GM21737 (cell line): ENCODE measurements at regions not wholly inside any gene's neighbourhood (a gene's known extent, or its start where the extent isn't known, plus 50 kb on each side); places are given as distances from the start of the nearest gene placed in this dataset.

Source experiments
- ATAC-seq: cut with Tn5 transposase; IDR thresholded peaks from one replicate; pipeline ENCODE4 v1.9.1; 2021; ENCODE audit warnings: mild to moderate bottlenecking, moderate library complexity; ENCODE audit not compliant: unreplicated experiment

DNA sequence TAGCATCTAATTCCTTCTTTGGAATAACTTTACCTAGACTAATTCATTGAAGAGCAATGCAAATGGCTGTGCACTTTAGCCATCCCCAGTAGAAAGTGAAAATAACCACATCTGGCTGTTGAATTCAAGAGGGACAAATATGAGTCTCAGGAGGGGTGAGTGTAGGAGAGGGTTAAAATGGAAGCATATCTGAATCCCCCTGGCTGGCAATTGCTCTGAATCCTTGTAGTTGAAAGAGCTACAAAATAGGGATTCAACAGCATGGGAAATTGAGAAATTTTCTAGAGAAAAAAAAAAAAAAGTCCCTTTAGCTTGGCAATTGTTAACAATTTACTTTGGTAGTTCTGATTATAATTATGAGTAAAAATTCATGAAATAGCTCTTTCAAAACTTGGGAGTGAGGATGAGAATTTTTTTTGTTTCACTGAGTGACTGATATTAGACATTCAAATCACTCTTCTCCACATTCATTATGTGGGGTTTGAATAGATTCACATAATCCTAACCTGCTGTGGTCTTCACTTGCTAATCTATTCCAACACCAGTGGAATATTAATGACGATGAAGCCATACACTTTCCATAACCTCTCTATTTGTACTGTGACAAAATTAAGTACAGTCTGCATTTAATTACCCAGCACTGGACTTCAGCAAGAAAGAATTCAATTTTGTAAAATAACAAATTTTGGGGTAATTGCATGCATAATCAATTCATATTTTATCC is 569.0 kb upstream of the MCTP2 start:
- no peak for ATAC-seq

- no peak for ATAC-seq
These were observed 569.2 kb upstream of the RGMA start for GRCh38 chr15:93658026-93658816.

- no peak for ATAC-seq
These were observed 567.0 kb upstream of the RGMA start for GRCh38 chr15:93656041-93656440.

DNA sequence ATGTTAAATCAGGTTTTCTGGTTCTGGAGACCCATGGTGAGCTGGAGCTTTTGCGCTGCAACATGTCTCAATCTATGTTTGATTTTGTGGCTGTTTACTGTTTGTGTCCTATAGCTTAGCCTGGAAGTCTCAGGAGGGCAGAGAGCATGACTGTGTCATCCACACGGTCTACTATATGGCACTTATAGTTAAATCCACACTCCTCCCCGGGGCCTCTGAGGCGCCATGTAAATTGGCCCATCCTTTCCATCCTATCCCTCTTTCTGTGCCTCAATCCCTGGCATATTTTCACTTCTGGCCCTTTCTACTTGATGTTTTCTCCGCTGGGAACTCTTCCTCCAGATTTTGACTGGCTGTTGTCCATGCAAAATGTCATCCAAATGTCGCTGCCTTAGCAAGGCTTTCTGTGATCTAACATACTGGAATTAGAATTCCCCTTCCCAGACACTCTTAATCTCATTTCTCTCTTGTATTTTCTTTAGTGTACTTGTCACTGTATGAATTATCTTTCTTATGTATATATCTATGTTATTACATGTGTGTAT is 560.8 kb upstream of the RGMA start:
- no peak for ATAC-seq

GRCh38 chr15:93646193-93646592 is 557.2 kb upstream of the RGMA start:
- ATAC-seq = no peak

GRCh38 chr15:93645594-93645993 is 556.6 kb upstream of the RGMA start:
- ATAC-seq = no peak

DNA sequence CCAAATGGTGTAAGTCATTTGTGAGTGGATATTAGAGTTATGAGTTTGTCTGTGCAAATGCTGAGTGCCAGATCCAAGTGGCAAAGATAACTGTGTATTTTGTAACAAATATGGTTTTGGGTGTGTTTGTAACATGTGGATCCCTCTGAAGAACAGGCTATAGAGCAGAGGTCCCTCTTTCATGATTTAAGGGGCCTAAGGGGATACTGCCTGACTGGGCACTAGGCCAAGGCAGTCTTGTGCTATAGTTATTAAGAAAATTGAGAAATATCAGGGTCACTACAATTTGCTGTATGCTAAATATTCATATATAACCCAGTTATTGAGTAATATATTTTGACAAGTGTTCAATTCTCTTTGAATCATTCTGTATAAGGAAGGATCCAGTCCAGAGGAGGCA is 555.6 kb upstream of the RGMA start:
- ATAC-seq = no peak

GRCh38 chr15:93640411-93640962 is 551.5 kb upstream of the RGMA start:
- ATAC-seq = no peak

DNA sequence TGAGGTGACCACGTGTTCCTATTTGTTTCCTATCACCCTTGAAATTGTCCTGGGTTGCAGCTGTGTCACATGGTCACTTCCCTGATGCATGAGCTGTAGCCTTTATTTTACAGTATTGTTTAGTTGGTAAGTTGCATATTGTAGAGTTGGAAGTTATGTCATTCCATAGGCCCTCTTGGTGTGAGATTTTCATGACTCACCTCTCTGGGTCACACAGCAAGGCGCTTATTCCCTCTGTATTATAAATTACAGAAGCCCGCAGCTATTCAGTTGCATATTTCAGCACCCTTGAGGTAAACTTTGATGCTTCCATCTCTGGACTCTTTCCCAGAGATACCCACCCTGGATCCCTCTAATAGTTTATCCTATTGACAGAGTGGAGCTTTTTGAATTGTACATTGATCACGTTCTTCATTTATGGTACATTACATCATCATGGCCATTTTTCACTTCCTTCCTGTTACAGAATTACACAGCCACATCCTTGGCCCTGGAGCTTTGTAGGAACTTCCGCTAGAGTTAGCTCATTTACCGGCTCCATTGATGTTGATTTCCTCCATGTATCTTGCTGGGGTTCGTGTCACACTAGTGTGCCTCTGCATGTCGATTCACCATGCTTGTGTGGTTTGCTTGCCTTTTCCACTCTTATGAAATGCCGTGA is 543.1 kb upstream of the RGMA start:
- no peak for ATAC-seq

- ATAC-seq = no peak
These were observed 530.6 kb upstream of the RGMA start for GRCh38 chr15:93619597-93619996.

DNA sequence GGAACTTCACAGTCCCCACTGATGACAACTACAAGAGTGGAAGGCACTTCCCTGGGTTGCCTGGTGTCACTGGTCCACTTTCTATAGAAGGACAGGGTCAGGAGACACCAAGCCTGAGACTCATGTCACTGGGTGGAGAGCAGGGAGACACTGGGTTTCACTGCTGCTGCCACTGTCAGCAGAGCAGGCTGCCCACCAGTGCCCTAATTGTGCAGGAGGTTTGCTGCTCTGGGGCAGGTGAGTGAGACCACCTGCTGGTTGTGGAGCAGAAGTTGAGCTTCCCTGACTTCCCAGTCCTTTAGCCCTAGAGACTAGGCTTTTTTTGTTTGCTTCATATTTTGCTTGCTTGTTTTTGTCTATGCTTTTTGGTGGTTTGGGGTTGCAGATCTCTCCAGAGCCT is 528.4 kb upstream of the RGMA start:
- no peak for ATAC-seq

GRCh38 chr15:93614386-93615104 is 525.5 kb upstream of the RGMA start:
- no peak for ATAC-seq

DNA sequence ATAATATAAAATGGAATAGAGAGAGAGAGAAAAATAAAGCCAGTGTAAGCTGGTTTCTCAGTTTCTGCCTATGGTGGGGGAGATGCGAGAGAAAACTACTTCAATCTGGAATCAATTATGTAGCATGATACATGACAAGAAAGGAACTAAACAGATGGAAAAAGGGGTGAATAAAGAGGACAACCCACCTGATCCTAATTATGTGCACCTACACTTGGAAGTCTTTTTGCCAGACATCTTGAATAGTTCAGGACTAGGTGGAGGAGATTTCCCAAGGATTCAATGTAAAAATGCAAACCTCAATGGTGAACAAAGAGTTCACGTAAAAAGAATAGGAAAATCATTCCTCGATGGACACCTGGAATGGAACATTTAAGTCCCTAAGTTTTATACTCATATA is 524.4 kb upstream of the RGMA start:
- ATAC-seq = no peak

DNA sequence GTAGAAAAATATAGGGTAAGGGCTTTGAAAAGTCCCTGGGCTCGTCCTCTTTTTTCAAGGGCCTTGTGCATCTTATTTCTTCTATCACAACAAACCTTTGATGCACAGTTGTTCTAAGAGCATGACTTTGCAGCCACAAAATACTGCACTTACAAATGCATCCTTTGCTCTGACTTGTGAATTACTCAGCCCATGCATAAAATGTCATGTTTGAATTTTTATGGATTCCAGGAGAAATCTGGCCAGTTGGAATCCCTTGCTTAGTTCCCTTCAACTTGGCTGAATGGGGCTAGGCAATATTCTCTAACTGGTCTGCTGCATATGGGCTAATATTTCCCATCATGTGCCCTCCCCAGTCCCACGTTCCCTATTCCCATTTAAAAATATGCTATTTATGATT is 523.9 kb upstream of the RGMA start:
- ATAC-seq = no peak

DNA sequence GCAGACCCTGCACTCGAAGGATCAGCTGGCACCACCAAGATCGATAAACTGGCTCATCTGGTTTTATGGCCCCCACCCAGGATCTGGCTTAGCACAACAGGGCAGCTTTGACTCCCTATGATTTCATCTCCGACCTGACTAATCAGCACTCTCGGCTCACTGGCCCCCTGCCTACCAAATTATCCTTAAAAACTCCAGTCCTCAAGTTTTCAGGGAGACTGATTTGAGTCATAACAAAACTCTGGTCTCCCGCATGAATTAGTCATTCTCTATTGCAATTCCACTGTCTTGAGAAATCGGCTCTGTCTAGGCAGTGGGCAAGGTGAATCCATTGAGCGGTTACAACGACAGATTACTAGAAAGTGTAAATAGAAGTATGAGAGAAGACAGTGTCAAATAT is 521.9 kb upstream of the RGMA start:
- no peak for ATAC-seq

DNA sequence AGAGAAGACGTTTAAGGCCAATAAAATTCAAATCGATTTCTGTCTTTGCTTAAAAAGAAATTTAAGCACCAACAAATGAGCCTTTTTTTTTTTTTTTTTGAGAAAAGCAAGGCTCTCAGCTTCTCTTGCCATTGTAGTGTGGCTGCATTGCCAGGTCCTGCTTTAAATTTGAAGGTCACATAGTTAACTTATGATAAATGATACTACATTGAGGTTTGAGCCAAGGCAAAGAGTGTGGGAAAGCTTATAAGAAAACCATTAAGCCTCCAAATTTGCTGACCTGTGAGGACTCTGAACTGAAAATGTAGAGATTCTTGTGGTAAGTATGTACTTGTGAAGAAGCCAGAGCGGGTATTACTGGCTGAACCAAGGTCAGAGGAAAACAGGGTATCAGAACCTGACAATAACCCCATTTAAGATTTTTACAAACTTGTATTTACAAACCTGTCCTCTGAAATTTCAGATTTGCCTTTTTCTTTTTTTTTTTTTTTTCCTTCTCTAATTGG is 519.7 kb upstream of the RGMA start:
- no peak for ATAC-seq

DNA sequence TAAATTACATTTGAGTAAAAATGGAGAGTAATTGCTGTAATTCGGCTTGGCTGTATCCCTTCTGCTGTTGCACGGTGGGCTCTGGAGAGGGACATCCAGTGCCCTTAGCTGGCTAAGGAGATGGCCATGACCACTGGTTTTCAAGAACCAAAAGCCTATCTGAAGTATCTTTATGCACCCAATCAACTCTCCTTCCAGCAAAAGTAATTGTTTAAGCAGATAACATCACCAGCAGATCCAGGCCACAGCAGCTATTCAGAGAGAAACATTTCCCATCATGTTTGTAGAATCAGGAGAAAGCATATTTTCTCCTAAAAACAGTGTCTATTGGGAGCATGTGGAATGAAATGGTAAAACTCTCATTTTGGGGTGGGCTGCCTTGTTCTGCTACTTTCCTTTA is 514.5 kb upstream of the RGMA start:
- ATAC-seq = no peak

DNA sequence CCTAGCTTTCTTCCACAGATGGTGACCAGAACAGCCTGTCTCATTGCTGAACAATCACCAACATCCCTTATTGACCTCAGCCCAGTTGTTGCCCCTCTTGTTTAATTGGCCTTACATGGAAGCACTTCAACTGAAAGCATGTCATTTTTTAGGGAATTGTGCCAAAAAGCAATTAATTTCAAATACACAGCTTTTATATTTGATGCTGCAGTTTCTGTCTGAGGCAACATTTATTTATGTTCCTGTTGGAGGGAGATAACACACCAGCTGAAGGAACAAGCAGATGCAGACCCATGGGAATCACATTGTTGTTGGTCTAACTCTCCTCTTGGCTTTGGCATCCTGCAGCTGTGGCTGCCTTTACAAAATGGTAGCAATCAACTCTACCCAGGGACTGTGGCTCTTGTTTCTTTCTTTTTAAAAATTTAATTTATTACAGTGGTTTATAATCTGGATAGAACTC is 498.1 kb upstream of the RGMA start:
- no peak for ATAC-seq

- no peak for ATAC-seq
These were observed 496.0 kb upstream of the RGMA start for GRCh38 chr15:93585012-93585411.

- ATAC-seq = no peak
These were observed 495.0 kb upstream of the RGMA start for GRCh38 chr15:93583968-93584367.
